HG03378 (cell line): ENCODE measurements at regions not wholly inside any gene's neighbourhood (a gene's known extent, or its start where the extent isn't known, plus 50 kb on each side); places are given as distances from the start of the nearest gene placed in this dataset.
"Not testable (repeated sequence)": the region's sequence is repeated elsewhere in the genome, so short reads cannot be mapped to it uniquely, and the experiment has no call there.

Experiments
- ATAC-seq: cut with Tn5 transposase; IDR thresholded peaks from one replicate; pipeline ENCODE4 v1.9.1; 2021; ENCODE audit warnings: mild to moderate bottlenecking, moderate library complexity; ENCODE audit not compliant: unreplicated experiment

DNA sequence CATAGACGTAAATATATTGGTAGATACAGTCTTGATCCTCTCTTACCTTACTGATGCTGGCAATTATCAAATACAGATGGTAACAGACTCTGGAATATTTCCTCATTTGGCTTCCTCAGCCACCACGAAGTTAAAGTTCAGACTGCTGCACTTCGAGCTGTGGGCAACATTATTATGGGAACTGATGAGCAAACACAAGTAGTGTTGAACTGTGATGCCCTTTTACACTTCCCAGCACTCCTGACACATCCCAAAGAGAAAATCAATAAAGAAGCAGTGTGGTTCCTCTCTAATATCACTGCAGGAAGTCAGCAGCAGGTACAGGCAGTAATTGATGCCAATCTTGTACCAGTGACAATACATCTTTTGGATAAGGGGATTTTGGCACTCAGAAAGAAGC lies 162.7 kb upstream of the NT5E start:
- ATAC-seq: no peak

DNA sequence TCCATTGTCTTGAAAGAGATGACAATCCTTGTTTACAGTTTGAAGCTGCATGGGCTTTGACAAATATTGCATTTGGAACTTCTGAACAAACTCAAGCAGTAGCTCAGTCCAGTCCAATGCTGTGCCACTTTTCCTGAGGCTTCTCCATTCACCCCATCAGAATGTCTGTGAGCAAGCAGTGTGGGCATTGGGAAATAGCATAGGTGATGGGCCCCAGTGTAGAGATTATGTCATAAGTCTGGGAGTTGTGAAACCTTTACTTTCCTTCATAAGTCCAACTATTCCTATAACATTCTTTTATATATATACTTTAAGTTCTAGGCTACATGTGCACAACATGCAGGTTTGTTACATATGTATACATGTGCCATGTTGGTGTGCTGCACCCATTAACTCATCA lies 163.4 kb upstream of the NT5E start:
- not testable (repeated sequence) for ATAC-seq

DNA sequence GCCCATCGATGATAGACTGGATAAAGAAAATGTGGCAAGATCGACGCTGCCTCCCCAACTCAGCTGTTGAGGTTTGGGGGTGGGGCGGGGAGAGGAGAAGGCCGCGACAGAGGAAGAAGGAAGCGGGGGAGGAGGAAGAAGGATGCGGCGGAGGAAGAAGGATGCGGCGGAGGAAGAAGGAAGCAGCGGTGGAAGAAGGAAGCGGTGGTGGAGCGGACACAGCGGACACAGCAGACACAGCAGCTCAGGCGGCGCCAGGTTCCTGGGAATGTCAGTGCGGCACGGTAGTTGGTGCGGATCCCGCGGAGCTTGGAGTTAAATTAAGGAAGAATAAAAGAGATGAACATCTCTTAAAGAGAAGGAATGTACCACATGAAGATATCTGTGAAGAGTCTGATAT lies 163.9 kb upstream of the NT5E start:
- no peak for ATAC-seq

DNA sequence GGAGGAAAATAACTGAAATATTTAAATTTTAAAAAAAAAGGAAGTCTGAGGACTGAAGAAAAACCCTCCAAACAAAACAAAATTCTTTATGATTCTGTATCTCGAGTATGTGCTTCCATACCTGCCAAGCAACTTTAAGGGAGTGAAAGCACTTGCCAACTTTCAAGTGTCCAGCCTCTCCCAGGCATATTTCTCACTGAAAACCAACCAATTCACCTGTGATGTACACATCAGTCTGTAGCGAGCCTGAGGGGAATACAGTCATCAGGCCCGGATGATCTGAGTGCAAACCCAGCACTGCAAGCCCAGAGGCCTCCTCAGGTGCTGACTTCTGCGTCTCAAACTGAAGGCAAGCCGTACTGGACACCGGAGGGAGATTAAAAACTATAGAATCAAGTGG lies 164.8 kb upstream of the NT5E start:
- ATAC-seq: no peak

DNA sequence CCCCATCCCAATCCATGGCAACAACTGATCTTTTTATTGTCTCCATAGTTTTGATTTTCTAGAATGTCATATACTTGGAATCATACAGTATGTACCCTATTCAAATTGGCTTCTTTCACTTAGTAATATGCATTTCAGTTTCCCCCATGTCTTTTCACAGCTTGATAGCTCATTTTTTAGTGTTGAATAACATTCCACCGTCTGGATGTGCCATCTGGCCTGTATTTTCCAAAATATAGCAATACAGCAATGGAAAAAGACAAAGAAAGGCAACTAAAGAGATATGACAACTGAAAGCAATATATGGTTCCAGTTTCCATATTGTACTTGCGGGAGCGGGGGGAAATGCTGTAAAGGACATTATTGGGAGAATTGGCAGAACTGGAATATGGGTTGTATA lies 166.4 kb upstream of the NT5E start:
- ATAC-seq: no peak

DNA sequence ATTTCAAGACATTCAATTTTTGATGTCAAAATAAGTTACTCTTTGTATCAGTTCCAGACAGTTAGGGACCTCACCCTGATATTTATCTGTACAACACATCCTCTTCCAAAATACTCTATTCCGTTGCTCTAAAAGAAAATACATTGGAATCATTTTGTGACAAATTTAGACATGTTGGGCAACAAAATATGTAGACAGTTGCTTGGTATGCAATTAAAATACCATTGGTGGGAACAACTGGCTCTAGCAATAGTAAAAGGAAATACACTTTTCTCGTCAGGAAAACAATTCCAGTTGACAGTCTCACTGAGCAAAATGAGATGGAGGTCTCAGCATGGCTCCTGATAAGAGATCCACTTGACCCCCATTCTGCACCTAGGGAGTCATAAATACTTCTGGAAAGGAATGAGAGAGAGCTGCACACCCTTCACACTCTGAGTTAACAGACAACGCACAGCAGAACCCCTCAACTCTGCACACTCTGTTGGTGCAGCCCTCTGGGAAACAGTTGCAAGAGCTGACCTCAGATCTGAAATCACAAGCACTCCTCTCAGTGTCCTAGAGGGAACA lies 171.3 kb upstream of the NT5E start:
- ATAC-seq: no peak

DNA sequence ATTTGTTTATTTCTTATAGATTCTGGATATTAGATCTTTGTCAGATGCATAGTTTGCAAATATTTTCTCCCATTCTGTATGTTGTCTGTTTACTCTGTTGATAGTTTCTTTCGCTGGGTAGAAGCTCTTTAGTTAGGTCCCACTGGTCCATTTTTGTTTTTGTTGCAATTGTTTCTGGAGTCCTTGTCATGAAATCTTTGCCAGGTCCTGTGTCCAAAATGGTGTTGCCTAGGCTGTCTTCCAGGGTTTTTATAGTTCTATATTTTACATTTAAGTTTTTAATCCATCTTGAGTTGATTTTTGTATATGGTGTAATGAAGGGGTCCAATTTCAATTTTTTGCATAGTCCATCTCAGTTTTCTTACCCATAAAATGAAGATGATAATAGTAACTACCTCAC lies 173.9 kb upstream of the NT5E start:
- not testable (repeated sequence) for ATAC-seq

DNA sequence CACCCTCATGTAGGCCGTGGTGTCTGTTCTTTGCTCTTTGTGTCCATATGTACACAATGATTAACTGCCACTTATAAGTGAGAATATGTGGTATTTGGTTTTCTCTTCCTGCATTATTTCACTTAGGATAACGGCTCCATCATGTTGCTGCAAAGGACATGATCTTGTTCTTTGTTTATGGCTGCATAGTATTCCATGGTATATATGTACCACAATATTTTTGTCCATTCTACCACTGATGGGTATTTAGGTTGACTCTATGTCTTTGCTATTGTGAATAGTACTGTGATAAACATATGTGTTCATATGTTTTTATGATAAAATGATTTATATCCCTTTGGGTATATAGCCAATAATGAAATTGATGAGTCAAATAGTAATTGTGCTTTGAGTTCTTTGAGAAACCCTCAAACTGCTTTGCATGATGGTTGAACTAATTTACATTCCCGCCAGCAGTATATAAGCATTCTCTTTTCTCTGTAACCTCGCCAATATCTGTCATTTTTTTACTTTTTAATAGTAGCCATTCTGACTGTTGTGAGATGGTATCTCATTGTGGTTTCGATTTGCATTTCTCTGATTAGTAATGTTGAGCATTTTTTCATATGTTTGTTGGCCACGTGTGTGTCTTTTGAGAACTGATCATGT lies 174.4 kb upstream of the NT5E start:
- ATAC-seq: no peak

DNA sequence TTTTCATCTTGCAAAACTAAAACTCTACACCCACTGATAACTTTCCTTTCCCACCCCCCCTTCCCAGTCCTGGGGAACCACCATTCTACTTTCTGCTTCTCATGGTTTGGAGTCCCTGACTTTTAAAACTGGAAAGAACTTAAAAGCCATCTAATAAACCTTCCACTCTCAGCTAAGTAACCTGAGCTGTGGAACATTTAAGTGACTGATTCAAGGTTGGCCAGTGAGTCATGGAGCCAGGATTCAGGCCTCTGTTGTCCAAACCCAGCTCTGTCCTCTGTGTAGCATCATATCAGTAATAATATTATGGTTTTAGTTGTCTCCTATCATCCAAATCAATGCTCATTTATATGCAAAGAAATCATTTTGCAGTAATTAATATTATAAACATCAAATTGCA lies 176.0 kb upstream of the NT5E start:
- no peak for ATAC-seq

DNA sequence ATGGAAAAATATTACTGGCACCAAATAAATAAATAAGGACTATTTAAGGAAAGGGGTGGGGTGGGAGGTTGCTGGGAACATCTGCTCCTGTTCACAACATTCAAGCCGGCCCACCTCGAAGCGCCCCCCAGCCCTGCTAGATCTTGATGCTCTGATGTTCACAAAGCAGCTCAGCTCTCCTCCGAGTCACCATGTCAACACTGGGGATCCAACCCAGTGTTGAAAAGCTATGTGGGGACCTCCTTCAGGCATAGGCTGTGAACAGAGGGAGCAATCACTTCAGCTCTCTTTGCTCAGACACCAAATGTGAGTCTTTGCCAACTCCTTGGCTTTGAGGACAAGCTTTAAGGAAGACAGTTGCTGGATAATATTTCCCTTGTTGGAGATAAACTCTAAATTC lies 176.8 kb upstream of the NT5E start:
- no peak for ATAC-seq

DNA sequence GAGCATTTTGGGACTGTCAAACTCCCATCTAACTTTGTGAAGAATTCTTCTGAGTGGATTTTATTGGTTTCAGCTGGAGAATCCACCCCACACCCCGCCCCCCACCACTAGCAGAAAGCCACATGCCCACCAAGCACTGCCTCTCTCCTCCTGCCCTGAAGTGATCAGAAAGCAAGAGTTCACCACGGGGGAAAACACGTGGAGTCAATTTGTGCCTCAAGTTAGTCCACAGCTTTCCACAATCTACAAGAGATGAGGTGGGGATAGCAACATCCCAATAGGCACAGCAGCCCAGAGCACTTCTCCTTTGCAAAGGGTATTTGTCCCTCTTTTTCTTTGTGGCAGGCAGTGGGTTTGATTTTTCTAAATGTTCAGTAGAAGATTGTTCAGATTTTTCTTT lies 177.3 kb upstream of the NT5E start:
- no peak for ATAC-seq

DNA sequence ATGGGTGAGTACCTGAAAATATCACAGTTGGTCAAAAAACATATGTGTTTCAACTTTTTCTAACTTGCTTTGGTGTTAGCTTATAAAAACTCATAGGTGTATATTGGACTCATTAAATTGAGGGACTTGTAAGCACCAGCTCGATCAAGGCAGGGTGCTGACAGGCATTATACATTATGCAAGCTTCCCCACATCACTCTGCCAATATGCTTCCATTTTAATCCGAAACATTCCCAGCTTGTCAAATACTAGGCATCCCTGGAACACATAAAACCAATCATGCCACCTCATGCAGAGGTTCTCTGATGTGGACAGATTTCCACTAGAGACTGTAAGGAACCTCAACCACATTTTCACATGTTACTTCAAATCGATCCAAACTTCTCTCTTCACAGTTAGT lies 187.3 kb upstream of the NT5E start:
- no peak for ATAC-seq

DNA sequence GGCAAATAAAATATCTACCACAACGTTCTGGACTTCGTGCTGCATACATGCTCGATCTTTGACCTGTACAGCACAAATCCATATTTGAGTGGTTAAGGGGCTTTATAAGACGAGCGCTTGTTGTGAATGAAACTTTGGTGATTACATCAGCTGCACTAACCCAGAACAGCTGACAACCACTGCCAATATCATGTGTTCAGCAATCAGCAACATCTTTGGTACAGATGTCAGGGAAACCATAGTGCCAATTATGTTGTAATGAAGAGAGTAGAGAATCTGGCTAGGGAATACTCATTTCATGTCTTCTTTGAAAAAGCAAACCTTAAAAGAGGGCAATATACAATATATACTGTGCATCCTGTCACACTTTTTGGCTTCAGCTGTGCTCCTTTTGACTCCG lies 188.6 kb upstream of the NT5E start:
- ATAC-seq: no peak

DNA sequence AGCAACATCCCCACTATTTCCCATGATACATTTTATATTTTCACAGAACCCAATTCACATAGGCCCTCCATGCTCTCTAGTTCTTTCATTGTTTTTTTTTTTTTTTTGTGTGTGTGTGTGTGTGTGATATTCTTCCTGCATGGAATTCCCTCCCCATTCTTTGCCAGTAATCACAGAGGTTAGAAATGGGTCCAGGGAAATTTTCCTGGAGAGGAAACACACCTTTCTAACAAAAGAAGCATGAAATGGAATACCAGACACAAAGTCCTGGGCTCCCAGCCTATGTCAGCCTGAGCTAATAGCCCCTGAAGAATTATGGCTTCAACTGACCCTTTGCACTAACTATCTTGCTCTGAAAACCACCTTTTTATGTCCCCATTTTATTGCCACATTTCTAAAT lies 194.2 kb upstream of the NT5E start:
- no peak for ATAC-seq

DNA sequence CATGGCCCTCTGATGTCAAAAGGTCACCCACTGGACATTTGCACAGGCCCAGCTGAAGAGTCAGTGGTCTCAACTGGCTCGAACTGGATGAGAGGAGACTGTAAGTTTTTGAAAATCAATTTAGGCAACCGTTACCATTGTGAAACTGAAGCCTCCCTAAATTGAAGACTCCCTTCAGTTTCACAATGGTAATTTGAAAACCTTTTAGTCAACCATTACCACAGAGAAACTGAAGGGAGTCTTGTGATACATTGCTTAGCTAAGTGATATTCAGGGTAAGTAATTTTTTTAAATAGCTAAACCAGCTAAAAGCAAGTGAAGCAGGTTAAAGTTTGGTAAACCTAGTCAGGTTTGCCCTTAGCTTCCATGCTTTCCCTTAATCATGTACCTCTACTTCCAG lies 197.3 kb upstream of the NT5E start:
- no peak for ATAC-seq

DNA sequence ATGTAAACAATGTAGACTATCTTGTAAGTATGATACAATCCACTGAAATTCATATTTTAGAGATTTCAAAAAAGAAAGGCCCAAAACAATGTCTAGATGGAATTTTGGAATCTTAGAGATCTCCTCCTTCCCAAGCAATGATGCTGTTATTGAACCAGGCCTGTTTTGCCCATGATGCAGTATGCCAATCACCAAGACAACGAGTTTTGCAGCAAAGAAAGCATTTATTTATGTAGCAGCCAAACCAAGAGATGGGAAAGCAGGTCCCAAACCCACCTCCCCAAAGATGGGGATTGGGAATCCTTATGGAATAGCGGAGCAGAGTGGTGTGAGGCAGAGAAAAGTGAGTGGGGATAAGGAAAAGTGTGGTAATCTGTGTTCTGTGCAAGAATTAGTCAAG lies 197.8 kb upstream of the NT5E start:
- ATAC-seq: no peak

DNA sequence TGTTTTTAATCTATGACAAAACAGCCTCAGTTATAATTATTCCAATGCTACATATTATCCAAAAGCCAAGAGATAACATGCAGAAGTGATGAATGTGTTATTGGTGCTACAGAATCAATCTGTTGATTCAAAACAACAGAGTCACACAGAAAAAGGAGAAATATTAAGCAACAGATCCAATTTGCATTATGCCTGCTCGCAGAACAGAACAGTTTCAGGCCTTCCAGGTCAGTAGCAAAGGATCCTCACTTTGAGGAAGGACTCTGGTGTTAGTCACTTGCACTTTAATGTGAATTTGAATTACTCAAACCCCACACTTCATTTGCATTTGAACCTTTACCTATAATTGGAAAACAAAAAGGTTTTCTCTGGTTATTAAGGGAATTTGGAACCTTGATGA lies 198.6 kb upstream of the NT5E start:
- no peak for ATAC-seq

DNA sequence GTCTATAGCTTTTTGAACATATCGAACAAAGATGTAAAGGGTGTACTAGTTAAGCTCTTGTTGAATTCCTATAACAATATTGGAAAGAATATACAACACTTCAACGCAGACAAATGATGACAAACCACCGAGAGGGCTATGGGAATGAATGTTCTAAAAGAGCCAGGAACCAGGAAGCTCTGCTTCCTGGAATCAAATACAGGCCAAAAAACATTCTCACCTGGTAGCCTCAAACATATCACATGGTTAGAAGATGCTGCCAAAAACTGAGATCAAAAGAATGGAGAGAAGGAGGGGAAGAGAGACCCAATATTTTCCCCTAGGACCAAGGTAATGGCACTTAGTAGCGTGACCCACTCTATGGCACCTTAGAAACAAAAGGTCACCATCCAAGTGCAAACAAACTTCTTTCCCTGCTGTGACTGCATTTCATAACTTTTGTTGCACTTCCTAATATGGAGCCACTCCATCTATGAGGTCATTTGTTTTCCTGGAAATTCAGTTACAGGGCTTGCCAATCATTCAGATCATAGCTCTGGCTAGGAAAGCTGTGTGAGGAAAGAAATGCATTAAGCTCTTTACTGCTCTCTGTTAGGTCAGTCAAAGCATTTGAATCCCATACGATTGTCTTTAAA lies 199.2 kb upstream of the NT5E start:
- no peak for ATAC-seq

DNA sequence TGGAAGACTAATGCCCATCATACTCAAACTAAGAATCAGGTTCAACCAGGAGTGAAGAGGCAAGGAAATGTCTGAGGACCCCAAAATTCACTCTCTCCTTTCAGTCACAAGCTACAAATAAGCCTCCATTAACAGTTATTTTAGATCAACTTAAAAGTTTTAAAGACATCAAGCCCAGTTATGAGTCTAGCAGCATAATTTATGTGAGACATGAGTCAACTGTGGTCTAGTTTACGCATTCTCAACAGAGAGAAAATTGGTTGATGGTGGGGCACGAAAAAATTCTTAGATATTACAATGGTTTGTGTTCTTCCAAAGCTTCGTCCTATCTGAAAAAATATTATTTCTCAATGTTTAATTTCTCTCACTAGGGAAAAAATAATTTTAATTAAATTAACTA lies 204.9 kb upstream of the NT5E start:
- no peak for ATAC-seq

DNA sequence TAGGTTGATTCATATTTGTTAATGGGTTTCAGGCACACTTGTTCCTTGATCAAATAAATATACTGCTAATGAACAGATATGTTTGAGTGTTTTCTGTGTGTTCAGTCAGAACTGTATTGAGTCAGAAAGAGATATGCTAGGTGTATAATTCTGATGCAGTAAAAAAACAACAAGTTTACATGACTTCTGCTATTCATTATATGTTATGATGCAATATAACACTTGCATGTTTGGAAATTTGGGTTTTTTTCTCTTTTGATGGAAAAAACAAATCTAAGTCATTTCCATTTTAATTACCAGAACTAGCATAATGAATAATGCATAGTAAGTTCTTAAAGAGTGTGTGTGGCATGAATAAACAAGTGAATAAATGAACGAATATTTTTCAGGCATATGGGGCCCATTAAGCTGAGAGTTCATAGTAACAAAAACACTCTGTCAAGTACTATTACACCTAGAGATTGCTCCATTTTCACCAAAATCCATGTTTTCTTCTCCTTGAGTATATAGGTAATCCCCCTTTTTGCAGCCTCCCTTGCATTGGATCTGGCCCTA lies 208.3 kb upstream of the NT5E start:
- ATAC-seq: no peak

DNA sequence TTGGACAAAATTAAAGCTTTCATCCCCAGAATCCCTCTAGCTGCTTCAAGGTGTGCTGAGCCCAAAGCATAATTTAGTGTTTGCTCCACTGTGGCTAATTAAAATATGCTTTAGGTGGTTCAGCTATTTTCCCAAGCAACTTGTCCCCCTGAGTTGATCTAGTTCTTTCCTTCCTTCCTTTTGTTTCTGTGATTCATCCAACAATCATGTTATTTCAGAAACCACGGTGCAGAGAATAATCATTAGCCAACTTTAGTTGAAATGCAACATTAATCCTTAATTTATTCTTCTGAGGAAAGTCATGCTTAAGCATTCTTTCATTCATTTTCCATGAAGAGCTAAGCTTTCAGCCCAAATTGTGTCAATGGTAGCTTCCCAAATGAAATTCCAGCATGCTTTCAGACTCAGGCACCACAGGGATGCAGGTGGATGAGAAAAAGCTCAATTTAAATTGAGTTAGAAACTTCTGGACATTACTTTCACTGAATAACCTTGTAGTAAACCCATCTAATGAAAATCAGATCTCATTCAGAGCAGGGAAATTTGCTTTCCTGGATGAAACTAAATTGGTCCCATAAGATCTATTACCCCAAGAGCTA lies 209.0 kb upstream of the NT5E start:
- no peak for ATAC-seq

DNA sequence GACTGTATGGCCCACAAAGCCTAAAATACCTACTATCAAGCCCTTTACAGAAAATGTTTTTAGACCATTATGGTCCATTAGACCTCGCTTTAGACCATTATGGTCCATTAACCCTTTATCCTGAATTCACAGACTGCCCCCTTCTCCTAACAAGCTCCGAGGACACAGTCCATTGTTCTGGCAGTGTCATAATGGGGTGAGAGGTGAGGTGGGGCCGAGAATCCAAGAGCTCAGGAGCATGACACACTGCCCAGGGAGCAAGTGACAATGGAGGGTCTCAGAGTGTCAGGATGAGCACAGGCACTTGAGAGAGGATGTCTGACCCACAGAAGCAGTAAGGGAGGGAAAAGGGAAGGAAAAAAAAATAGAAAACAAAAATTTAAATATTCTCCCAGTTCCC lies 212.4 kb upstream of the NT5E start:
- no peak for ATAC-seq
